HUES48 (cell line): ENCODE measurements at regions not wholly inside any gene's neighbourhood (a gene's known extent, or its start where the extent isn't known, plus 50 kb on each side); places are given as distances from the start of the nearest gene placed in this dataset.

ENCODE experiments used
- H3K27ac ChIP-seq: one replicate; pipeline ENCODE4 v1.7.0; 2013; ENCODE audit warnings: low read depth, low read length, inconsistent platforms
- H3K27me3 ChIP-seq: 2 replicates; pipeline ENCODE4 v1.6.1; 2013; ENCODE audit warnings: mild to moderate bottlenecking, low read length; ENCODE audit not compliant: control insufficient read depth, insufficient read depth
- H3K36me3 ChIP-seq: 2 replicates; pipeline ENCODE4 v1.6.1; 2013; ENCODE audit warnings: low read length; ENCODE audit not compliant: control insufficient read depth, insufficient read depth
- H3K4me1 ChIP-seq: 2 replicates; pipeline ENCODE4 v1.6.1; 2013; ENCODE audit warnings: mild to moderate bottlenecking, low read length; ENCODE audit not compliant: control insufficient read depth, insufficient read depth
- H3K4me3 ChIP-seq: 2 replicates; pipeline ENCODE4 v1.5.1; 2013; ENCODE audit warnings: mild to moderate bottlenecking, low read depth, low read length
- H3K9ac ChIP-seq: 2 replicates; pipeline ENCODE4 v1.6.1; 2013; ENCODE audit warnings: mild to moderate bottlenecking, low read depth, low read length, moderate library complexity
- H3K9me3 ChIP-seq: 2 replicates; pipeline ENCODE4 v1.6.1; 2013; ENCODE audit warnings: low read length; ENCODE audit not compliant: control insufficient read depth, insufficient read depth

DNA sequence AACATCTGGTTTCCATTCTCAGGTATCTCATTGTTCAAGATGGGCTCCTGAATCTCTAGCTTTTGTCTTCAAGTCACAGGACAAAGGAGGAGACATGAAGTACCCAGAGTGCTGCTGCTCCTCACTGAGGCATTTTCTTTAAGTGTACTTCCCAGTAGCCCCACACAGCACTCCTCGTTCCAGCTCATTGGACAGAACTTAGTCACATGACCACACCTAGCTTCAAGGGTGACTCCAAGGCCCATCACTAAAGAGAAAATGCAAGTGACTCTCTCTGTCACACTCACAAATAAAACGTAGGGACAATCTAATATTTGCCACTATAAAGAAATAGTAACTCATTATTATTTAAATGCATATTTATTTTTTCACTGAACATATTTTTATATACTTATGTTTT lies 58.3 kb upstream of the NEUROD6 start:
- H3K4me1 ChIP-seq: peaks cover under 1% of the 10 kb centered on the region; the same call in 1 of the 2 replicates
- no peaks in the 10 kb centered on the region for H3K27me3 ChIP-seq

DNA sequence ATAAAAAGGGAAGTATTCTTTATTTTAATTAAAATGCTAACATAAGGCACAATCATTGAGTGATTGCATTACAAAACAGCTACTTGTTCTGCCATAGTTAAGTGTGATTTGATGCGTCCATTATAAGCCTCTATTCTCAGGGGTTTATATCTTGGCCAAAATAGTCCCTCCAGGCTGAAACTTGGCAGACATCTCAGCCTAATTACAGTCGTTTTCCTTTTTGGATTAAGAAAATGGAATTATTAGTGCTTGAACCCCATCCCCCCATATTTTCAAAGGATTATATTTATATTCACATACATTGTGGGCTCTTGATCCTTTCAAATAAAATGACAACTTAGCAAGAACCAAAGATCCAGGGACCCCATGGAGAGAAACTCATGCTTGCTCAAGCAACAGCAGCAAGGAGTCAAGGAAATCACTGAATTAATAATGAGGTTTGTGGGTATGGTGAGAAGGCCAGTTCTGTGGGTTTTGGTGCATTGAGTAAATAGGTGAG lies 66.7 kb upstream of the NEUROD6 start:
- Histone ChIP-seq H3K9me3 (no peaks in the 10 kb centered on the region), H3K27ac (no peak overlapping the region), H3K4me1 (no peaks in the 10 kb centered on the region), H3K27me3 (no peaks in the 10 kb centered on the region), H3K36me3 (no peaks in the 10 kb centered on the region), H3K9ac (no peak overlapping the region), H3K4me3 (no peak overlapping the region)

More for the DNA sequence above, 58.3 kb upstream of the NEUROD6 start:
- Histone ChIP-seq H3K36me3 (no peaks in the 10 kb centered on the region), H3K27ac (no peak overlapping the region), H3K9ac (no peak overlapping the region), H3K9me3 (no peaks in the 10 kb centered on the region), H3K4me3 (no peak overlapping the region)

GRCh38 chr7:31408140-31408729 lies 67.7 kb upstream of the NEUROD6 start:
- Histone ChIP-seq H3K4me3 (no peak overlapping the region), H3K9ac (no peak overlapping the region), H3K27ac (no peak overlapping the region), H3K36me3 (no peaks in the 10 kb centered on the region), H3K9me3 (no peaks in the 10 kb centered on the region), H3K4me1 (no peaks in the 10 kb centered on the region), H3K27me3 (no peaks in the 10 kb centered on the region)

DNA sequence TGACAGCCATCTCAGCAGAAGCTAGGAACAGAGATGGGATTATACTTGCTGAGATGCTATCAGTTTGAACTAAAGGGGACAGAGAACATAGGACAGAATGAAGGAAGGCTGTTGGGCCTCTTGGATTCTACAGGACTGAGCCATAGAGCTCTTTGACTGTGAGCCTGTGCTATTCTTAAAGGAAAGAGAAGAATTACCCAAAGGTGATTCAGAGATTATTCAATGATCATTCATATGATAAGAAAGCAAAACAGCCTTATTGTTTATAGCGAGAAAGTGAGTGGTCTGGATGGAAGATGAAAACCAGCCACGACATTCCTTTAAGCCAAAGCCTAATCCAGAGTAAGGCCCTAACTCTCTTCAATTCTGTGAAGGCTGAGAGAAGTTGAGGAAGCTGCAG lies 69.7 kb upstream of the NEUROD6 start:
- Histone ChIP-seq H3K9me3 (no peaks in the 10 kb centered on the region), H3K27me3 (no peaks in the 10 kb centered on the region), H3K27ac (no peak overlapping the region), H3K36me3 (no peaks in the 10 kb centered on the region), H3K4me1 (no peaks in the 10 kb centered on the region), H3K9ac (no peak overlapping the region), H3K4me3 (no peak overlapping the region)

- Histone ChIP-seq H3K4me1 (no peaks in the 10 kb centered on the region), H3K27me3 (no peaks in the 10 kb centered on the region), H3K27ac (no peak overlapping the region), H3K4me3 (no peak overlapping the region), H3K36me3 (no peaks in the 10 kb centered on the region), H3K9me3 (no peaks in the 10 kb centered on the region), H3K9ac (no peak overlapping the region)
Measured at GRCh38 chr7:31411416-31411815, 70.9 kb upstream of the NEUROD6 start.

GRCh38 chr7:31413766-31414165 lies 73.2 kb upstream of the NEUROD6 start:
- H3K4me3 ChIP-seq: no peak overlapping the region
- H3K36me3 ChIP-seq: no peaks in the 10 kb centered on the region
- H3K4me1 ChIP-seq: no peaks in the 10 kb centered on the region
- H3K9ac ChIP-seq: no peak overlapping the region
- H3K27me3 ChIP-seq: no peaks in the 10 kb centered on the region
- H3K9me3 ChIP-seq: no peaks in the 10 kb centered on the region
- no peak overlapping the region for H3K27ac ChIP-seq

GRCh38 chr7:31416381-31416870 lies 75.9 kb upstream of the NEUROD6 start:
- Histone ChIP-seq H3K27me3 (no peaks in the 10 kb centered on the region), H3K4me3 (no peak overlapping the region)

DNA sequence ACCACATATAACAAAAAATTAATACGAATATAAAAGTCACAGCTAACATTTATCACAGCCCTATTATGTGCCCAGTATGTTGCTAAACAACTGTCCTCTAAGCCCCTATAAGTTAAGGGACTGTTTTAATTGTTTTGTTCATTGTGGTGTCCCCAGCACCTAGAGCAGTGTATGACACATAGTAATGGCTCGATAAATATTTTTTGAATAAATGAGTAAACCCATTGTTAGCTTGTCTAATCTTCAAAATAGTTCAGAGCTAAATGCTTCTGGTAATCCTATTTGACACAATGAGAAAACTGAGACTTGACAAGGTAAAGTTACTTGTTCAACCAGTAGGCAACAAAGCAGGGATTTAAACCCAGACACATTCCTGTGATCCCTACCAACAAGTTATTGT lies 78.4 kb upstream of the NEUROD6 start:
- no peak overlapping the region for H3K9ac ChIP-seq

More at GRCh38 chr7:31416381-31416870, 75.9 kb upstream of the NEUROD6 start:
- no peaks in the 10 kb centered on the region for H3K9me3 ChIP-seq
- no peaks in the 10 kb centered on the region for H3K4me1 ChIP-seq
- H3K36me3 ChIP-seq: no peaks in the 10 kb centered on the region
- no peak overlapping the region for H3K9ac ChIP-seq
- H3K27ac ChIP-seq: no peak overlapping the region

DNA sequence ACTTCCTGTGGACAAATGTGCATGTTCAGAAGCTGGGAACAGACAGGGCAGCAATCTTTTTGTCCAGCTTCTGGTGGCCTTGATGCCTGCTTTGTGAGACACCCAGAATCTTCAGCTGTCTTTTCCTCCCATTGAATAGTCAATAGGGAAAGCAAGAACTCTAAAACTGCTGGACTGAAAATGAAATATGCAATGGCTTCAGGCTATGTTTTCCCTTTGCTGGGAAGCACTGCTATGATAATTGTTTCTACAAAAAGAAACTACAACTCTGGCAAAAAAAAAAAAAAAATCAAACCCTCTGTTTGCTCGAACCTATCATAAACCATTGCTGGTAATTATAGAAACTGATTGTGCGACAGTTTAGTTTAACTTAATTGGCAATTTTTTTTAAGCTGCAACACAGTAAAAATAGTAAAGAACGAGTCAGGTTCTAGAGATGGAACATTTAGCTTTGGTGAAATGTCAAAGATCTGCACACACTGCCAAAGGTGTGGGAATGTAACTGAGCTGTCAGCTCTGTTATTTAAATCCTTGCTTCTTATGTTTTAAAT lies 79.1 kb upstream of the NEUROD6 start:
- Histone ChIP-seq H3K4me3 (no peak overlapping the region), H3K27ac (no peak overlapping the region)

More for the DNA sequence above, 78.4 kb upstream of the NEUROD6 start:
- H3K36me3 ChIP-seq: no peaks in the 10 kb centered on the region
- H3K27me3 ChIP-seq: no peaks in the 10 kb centered on the region
- H3K4me1 ChIP-seq: no peaks in the 10 kb centered on the region
- no peak overlapping the region for H3K4me3 ChIP-seq
- H3K27ac ChIP-seq: no peak overlapping the region
- H3K9me3 ChIP-seq: no peaks in the 10 kb centered on the region

GRCh38 chr7:31420948-31421347 lies 80.4 kb upstream of the NEUROD6 start:
- H3K27ac ChIP-seq: no peak overlapping the region
- H3K36me3 ChIP-seq: no peaks in the 10 kb centered on the region
- no peak overlapping the region for H3K4me3 ChIP-seq
- no peaks in the 10 kb centered on the region for H3K9me3 ChIP-seq
- no peaks in the 10 kb centered on the region for H3K4me1 ChIP-seq
- H3K27me3 ChIP-seq: no peaks in the 10 kb centered on the region
- H3K9ac ChIP-seq: no peak overlapping the region

More for the DNA sequence above, 79.1 kb upstream of the NEUROD6 start:
- Histone ChIP-seq H3K9ac (no peak overlapping the region), H3K36me3 (no peaks in the 10 kb centered on the region), H3K27me3 (no peaks in the 10 kb centered on the region), H3K9me3 (no peaks in the 10 kb centered on the region), H3K4me1 (no peaks in the 10 kb centered on the region)

- no peaks in the 10 kb centered on the region for H3K27me3 ChIP-seq
- no peak overlapping the region for H3K27ac ChIP-seq
- no peaks in the 10 kb centered on the region for H3K9me3 ChIP-seq
- H3K4me3 ChIP-seq: no peak overlapping the region
- H3K9ac ChIP-seq: no peak overlapping the region
- no peaks in the 10 kb centered on the region for H3K36me3 ChIP-seq
- no peaks in the 10 kb centered on the region for H3K4me1 ChIP-seq
Measured at GRCh38 chr7:31421607-31422006, 81.1 kb upstream of the NEUROD6 start.
